HG03108 (cell line): ENCODE measurements at regions not wholly inside any gene's neighbourhood (a gene's known extent, or its start where the extent isn't known, plus 50 kb on each side); places are given as distances from the start of the nearest gene placed in this dataset.

Experiments used
- ATAC-seq: cut with Tn5 transposase; IDR thresholded peaks from one replicate; pipeline ENCODE4 v1.9.1; 2021; ENCODE audit warnings: moderate library complexity; ENCODE audit not compliant: unreplicated experiment

- ATAC-seq: no peak
Observed at GRCh38 chr20:39108746-39109145, 146.6 kb downstream of the DHX35 start.

- ATAC-seq: no peak
Observed at GRCh38 chr20:39107741-39108140, 145.6 kb downstream of the DHX35 start.

GRCh38 chr20:39106791-39107190, 144.6 kb downstream of the DHX35 start:
- no peak for ATAC-seq

- ATAC-seq: no peak
Observed at GRCh38 chr20:39105551-39105950, 143.4 kb downstream of the DHX35 start.

GRCh38 chr20:39103732-39104131, 141.6 kb downstream of the DHX35 start:
- ATAC-seq: no peak

GRCh38 chr20:39103305-39103704, 141.2 kb downstream of the DHX35 start:
- ATAC-seq: no peak

- no peak for ATAC-seq
Observed at GRCh38 chr20:39101895-39102294, 139.8 kb downstream of the DHX35 start.

- no peak for ATAC-seq
Observed at GRCh38 chr20:39100691-39101090, 138.5 kb downstream of the DHX35 start.

GRCh38 chr20:39097889-39098288, 135.7 kb downstream of the DHX35 start:
- no peak for ATAC-seq

- no peak for ATAC-seq
Observed at GRCh38 chr20:39095870-39096269, 133.7 kb downstream of the DHX35 start.

GRCh38 chr20:39094391-39094790, 132.2 kb downstream of the DHX35 start:
- no peak for ATAC-seq

GRCh38 chr20:39092733-39093410, 130.7 kb downstream of the DHX35 start:
- ATAC-seq: no peak

- no peak for ATAC-seq
Observed at GRCh38 chr20:39090906-39091305, 128.8 kb downstream of the DHX35 start.

GRCh38 chr20:39089797-39090196, 127.7 kb downstream of the DHX35 start:
- ATAC-seq: no peak
